ENCODE measurements at regions not wholly inside any gene's neighbourhood (a gene's known extent, or its start where the extent isn't known, plus 50 kb on each side); places are given as distances from the start of the nearest gene placed in this dataset.

DNA sequence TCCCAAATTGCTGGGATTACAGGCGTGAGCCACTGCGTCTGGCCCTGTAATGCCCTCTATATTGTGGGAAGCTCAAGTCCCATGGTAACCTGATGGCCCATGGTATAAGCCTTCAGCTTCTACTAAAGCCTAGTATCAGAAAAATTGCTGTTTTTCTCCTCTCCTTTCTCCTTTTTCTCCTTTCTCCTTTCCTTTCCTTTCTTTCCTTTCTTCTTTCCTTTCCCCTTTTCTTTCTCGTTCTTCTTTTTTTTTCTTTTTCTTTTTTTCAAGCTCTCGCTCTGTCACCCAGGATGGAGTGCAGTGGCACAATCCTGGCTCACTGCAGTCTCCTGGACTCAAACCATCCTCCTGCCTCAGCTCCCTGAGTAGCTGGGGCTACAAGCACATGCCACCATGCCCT is 740.7 kb downstream of the FAM133A start:
- Mint-ChIP-seq H3K27me3 (ENCODE audit: low read depth, unreplicated experiment) (no peaks in the 10 kb centered on the region), H3K4me1 (ENCODE audit: low read depth, unreplicated experiment) (no peaks in the 10 kb centered on the region), H3K4me3 (ENCODE audit: unreplicated experiment) (no peak overlapping the region), H3K36me3 (ENCODE audit: low read depth, unreplicated experiment) (no peaks in the 10 kb centered on the region), H3K27ac (ENCODE audit: unreplicated experiment) (no peak overlapping the region), H3K9me3 (ENCODE audit: unreplicated experiment) (no peaks in the 10 kb centered on the region)
- no peak overlapping the region for H3K4me3 ChIP-seq (ENCODE audit: insufficient read depth, low read depth, low read length)
- no peaks in the 10 kb centered on the region for H3K27me3 ChIP-seq (ENCODE audit: insufficient read depth, low read length)
- no peak overlapping the region for H2AFZ ChIP-seq (ENCODE audit: low read depth, low read length)
- H4K20me1 ChIP-seq (ENCODE audit: insufficient read depth, low read length): no peaks in the 10 kb centered on the region
- H3K36me3 ChIP-seq (ENCODE audit: insufficient read depth, low read length): no peaks in the 10 kb centered on the region
- DNase-seq (ENCODE audit: low read depth) (no peak), FAIRE-seq (no peak)
- no peaks in the 10 kb centered on the region for H3K79me2 ChIP-seq (ENCODE audit: insufficient read depth, low read length)
- no peak overlapping the region for H3K4me2 ChIP-seq (ENCODE audit: low read length)
- TF ChIP-seq, protein P1, sequence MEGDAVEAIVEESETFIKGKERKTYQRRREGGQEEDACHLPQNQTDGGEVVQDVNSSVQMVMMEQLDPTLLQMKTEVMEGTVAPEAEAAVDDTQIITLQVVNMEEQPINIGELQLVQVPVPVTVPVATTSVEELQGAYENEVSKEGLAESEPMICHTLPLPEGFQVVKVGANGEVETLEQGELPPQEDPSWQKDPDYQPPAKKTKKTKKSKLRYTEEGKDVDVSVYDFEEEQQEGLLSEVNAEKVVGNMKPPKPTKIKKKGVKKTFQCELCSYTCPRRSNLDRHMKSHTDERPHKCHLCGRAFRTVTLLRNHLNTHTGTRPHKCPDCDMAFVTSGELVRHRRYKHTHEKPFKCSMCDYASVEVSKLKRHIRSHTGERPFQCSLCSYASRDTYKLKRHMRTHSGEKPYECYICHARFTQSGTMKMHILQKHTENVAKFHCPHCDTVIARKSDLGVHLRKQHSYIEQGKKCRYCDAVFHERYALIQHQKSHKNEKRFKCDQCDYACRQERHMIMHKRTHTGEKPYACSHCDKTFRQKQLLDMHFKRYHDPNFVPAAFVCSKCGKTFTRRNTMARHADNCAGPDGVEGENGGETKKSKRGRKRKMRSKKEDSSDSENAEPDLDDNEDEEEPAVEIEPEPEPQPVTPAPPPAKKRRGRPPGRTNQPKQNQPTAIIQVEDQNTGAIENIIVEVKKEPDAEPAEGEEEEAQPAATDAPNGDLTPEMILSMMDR (IDR thresholded peaks at IDR 0.05; ENCODE audit: insufficient read depth, low read depth, low read length): no peak
- no peak for TF ChIP-seq EZH2 (IDR thresholded peaks at IDR 0.05; ENCODE audit: insufficient read depth, low read length)
- H3K4me1 ChIP-seq (ENCODE audit: insufficient read depth, low read length): no peaks in the 10 kb centered on the region
- H3K27ac ChIP-seq (ENCODE audit: low read depth, low read length): no peak overlapping the region
- no peaks in the 10 kb centered on the region for H3K9me3 ChIP-seq (ENCODE audit: insufficient read depth, low read depth, low read length)
- H3K9ac ChIP-seq (ENCODE audit: low read length): no peak overlapping the region

DNA sequence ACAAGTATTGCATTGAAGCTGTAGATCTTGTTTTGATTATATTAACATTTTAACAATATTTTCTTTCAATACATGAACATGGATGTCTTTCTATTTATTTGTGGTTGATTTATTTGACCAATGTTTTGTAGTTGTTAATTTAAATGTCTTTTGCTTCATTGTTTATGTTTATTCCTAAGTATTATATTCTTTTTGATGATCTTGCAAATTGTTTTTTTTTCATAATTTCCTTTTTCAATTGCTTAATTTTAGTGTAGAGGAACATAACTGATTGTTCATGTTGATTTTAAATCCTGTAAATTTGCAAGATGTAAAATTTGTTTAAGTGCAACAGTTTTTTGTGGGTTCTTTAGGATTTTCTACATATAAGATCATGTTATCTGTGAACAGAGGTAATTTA is 744.1 kb downstream of the FAM133A start:
- DNase-seq (ENCODE audit: low read depth) (no peak), FAIRE-seq (no peak)
- Mint-ChIP-seq H3K27ac (ENCODE audit: unreplicated experiment) (no peak overlapping the region), H3K4me1 (ENCODE audit: low read depth, unreplicated experiment) (no peaks in the 10 kb centered on the region), H3K36me3 (ENCODE audit: low read depth, unreplicated experiment) (no peaks in the 10 kb centered on the region), H3K4me3 (ENCODE audit: unreplicated experiment) (no peak overlapping the region), H3K9me3 (ENCODE audit: unreplicated experiment) (no peaks in the 10 kb centered on the region), H3K27me3 (ENCODE audit: low read depth, unreplicated experiment) (no peaks in the 10 kb centered on the region)
- no peak for TF ChIP-seq EZH2 (IDR thresholded peaks at IDR 0.05; ENCODE audit: insufficient read depth, low read length)
- TF ChIP-seq, protein P1 (IDR thresholded peaks at IDR 0.05; ENCODE audit: insufficient read depth, low read depth, low read length): no peak
- H3K27ac ChIP-seq (ENCODE audit: low read depth, low read length): no peak overlapping the region
- no peak overlapping the region for H3K4me3 ChIP-seq (ENCODE audit: insufficient read depth, low read depth, low read length)
- no peaks in the 10 kb centered on the region for H3K27me3 ChIP-seq (ENCODE audit: insufficient read depth, low read length)
- H3K9me3 ChIP-seq (ENCODE audit: insufficient read depth, low read depth, low read length): no peaks in the 10 kb centered on the region
- H3K9ac ChIP-seq (ENCODE audit: low read length): no peak overlapping the region
- no peaks in the 10 kb centered on the region for H3K79me2 ChIP-seq (ENCODE audit: insufficient read depth, low read length)
- H3K4me1 ChIP-seq (ENCODE audit: insufficient read depth, low read length): no peaks in the 10 kb centered on the region
- no peak overlapping the region for H2AFZ ChIP-seq (ENCODE audit: low read depth, low read length)
- no peaks in the 10 kb centered on the region for H4K20me1 ChIP-seq (ENCODE audit: insufficient read depth, low read length)
- no peak overlapping the region for H3K4me2 ChIP-seq (ENCODE audit: low read length)
- H3K36me3 ChIP-seq (ENCODE audit: insufficient read depth, low read length): no peaks in the 10 kb centered on the region

DNA sequence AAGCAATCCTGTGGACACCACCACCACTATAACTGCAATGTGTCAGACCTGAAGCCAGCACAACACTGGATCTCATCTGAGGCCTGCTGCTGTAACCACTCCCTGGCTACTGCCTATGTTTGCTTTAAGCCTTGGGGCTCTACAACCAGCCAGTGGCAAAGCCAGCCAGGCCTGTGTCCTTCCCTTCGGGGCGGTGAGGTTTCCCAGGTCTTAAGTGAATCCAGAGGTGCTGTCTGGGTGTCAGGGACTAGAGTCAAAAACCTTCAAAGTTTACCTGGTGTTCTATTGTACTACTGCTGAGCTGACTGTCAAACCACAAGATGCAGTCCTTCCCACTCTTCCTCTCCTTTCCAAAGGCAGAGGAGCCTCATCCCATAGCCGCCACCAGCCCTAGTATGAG is 750.5 kb downstream of the FAM133A start:
- Histone ChIP-seq H3K36me3 (ENCODE audit: insufficient read depth, low read length) (no peaks in the 10 kb centered on the region), H3K27ac (ENCODE audit: low read depth, low read length) (no peak overlapping the region), H4K20me1 (ENCODE audit: insufficient read depth, low read length) (no peaks in the 10 kb centered on the region), H3K4me3 (ENCODE audit: insufficient read depth, low read depth, low read length) (no peak overlapping the region), H3K9me3 (ENCODE audit: insufficient read depth, low read depth, low read length) (no peaks in the 10 kb centered on the region), H3K27me3 (ENCODE audit: insufficient read depth, low read length) (no peaks in the 10 kb centered on the region), H2AFZ (ENCODE audit: low read depth, low read length) (no peak overlapping the region), H3K79me2 (ENCODE audit: insufficient read depth, low read length) (no peaks in the 10 kb centered on the region), H3K9ac (ENCODE audit: low read length) (no peak overlapping the region), H3K4me1 (ENCODE audit: insufficient read depth, low read length) (no peaks in the 10 kb centered on the region), H3K4me2 (ENCODE audit: low read length) (no peak overlapping the region)
- Mint-ChIP-seq H3K9me3 (ENCODE audit: unreplicated experiment) (no peaks in the 10 kb centered on the region), H3K36me3 (ENCODE audit: low read depth, unreplicated experiment) (no peaks in the 10 kb centered on the region), H3K27me3 (ENCODE audit: low read depth, unreplicated experiment) (no peaks in the 10 kb centered on the region), H3K4me3 (ENCODE audit: unreplicated experiment) (no peak overlapping the region), H3K4me1 (ENCODE audit: low read depth, unreplicated experiment) (no peaks in the 10 kb centered on the region), H3K27ac (ENCODE audit: unreplicated experiment) (no peak overlapping the region)
- DNase-seq (ENCODE audit: low read depth) (no peak), FAIRE-seq (no peak)
- TF ChIP-seq, protein P1 (IDR thresholded peaks at IDR 0.05; ENCODE audit: insufficient read depth, low read depth, low read length): no peak
- TF ChIP-seq EZH2 (IDR thresholded peaks at IDR 0.05; ENCODE audit: insufficient read depth, low read length): no peak

Data from astrocyte (in vitro differentiated cells and primary cell).